ENCODE measurements at regions not wholly inside any gene's neighbourhood (a gene's known extent, or its start where the extent isn't known, plus 50 kb on each side); places are given as distances from the start of the nearest gene placed in this dataset.

DNA sequence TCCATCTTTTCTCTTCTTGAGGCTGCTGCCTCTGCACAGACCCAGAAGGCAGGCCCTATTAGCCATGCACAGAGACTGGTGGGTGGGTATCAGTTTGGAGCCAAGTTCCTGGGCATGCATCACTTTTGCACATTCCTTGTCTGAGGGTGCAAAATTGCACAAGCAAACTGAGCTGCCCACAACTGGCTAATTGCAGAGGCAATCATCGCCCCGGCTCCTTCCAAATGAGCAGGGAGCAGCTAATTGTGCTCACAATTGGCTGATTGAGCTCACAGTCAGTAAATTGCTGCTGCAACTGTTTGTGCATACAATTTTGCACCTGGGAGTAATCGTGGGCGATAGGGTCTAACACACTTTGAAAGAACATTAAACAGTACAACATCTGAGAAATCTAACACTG, 511.4 kb downstream of the DHX35 start:
- Histone ChIP-seq H3K4me3 (ENCODE audit: low read depth, low read length) (no peak overlapping the region), H3K4me1 (ENCODE audit: control insufficient read depth, insufficient read depth, low read length) (no peaks in the 10 kb centered on the region), H3K9me3 (ENCODE audit: control insufficient read depth, insufficient read depth, low read length) (no peaks in the 10 kb centered on the region), H3K27ac (ENCODE audit: low read depth, low read length) (no peak overlapping the region), H3K27me3 (ENCODE audit: control insufficient read depth, insufficient read depth, low read length) (no peaks in the 10 kb centered on the region), H3K36me3 (ENCODE audit: control insufficient read depth, insufficient read depth, low read length) (no peaks in the 10 kb centered on the region)
- DNase-seq (ENCODE audit: low read depth in 4 of 6, low spot score in 6 of 6): peak in 4 of 6 donors; percentile 7 to 84 (median 24)
- WGBS (ENCODE audit: insufficient coverage): 44% methylated on average over 2 of the region's 4 CpGs

DNA sequence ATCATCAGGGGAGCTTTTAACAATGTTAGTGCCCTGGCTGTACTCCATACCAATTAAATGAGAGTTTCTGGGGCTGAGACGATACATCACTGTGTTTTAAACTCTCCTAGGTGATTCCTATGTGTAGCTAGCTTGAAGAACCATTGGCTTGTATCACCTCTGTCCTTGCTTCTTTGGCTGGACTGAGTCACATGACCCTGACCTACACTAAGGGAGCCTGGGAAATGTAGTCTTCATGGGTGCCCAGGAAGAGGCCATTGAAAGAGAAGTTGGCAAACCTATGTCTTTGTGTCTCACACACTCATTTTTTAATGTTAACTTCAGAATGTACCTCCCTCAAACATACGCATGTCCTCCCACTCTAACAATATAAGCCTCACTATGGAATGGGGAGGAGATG, 506.6 kb downstream of the DHX35 start:
- WGBS (ENCODE audit: insufficient coverage): no CpG with 5 or more reads among the region's 2 CpGs
- no peaks in the 10 kb centered on the region for H3K9me3 ChIP-seq (ENCODE audit: control insufficient read depth, insufficient read depth, low read length)
- H3K4me3 ChIP-seq (ENCODE audit: low read depth, low read length): no peak overlapping the region
- no peaks in the 10 kb centered on the region for H3K36me3 ChIP-seq (ENCODE audit: control insufficient read depth, insufficient read depth, low read length)
- peak in 1 of 6 donors; percentile 43 for DNase-seq (ENCODE audit: low read depth in 4 of 6, low spot score in 6 of 6)
- H3K27me3 ChIP-seq (ENCODE audit: control insufficient read depth, insufficient read depth, low read length): no peaks in the 10 kb centered on the region
- H3K27ac ChIP-seq (ENCODE audit: low read depth, low read length): no peak overlapping the region
- H3K4me1 ChIP-seq (ENCODE audit: control insufficient read depth, insufficient read depth, low read length): no peaks in the 10 kb centered on the region

DNA sequence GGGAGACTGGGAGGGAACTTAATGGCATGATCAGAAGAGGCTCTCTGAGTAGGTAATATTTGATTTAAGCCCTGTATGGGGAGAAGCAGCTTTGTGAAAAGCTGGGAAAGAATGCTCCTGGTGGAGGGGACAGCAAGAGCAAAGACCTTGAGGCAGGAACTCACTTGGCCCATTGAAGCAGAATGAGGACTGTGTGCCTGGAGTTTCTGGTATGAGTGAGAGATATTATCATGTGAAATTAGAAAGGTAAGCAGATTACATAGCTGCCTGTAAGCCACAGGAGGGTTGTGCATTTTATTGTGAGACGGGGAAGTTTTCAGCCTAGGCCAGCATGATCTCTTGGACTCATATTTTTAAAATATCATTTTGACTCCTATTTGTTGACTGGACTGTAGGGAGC, 502.1 kb downstream of the DHX35 start:
- Histone ChIP-seq H3K9me3 (ENCODE audit: control insufficient read depth, insufficient read depth, low read length) (no peaks in the 10 kb centered on the region), H3K4me3 (ENCODE audit: low read depth, low read length) (no peak overlapping the region), H3K27ac (ENCODE audit: low read depth, low read length) (no peak overlapping the region), H3K27me3 (ENCODE audit: control insufficient read depth, insufficient read depth, low read length) (no peaks in the 10 kb centered on the region), H3K36me3 (ENCODE audit: control insufficient read depth, insufficient read depth, low read length) (no peaks in the 10 kb centered on the region), H3K4me1 (ENCODE audit: control insufficient read depth, insufficient read depth, low read length) (no peaks in the 10 kb centered on the region)
- no CpG with 5 or more reads among the region's 1 CpG for WGBS (ENCODE audit: insufficient coverage)
- DNase-seq (ENCODE audit: low read depth in 4 of 6, low spot score in 6 of 6): no peak

DNA sequence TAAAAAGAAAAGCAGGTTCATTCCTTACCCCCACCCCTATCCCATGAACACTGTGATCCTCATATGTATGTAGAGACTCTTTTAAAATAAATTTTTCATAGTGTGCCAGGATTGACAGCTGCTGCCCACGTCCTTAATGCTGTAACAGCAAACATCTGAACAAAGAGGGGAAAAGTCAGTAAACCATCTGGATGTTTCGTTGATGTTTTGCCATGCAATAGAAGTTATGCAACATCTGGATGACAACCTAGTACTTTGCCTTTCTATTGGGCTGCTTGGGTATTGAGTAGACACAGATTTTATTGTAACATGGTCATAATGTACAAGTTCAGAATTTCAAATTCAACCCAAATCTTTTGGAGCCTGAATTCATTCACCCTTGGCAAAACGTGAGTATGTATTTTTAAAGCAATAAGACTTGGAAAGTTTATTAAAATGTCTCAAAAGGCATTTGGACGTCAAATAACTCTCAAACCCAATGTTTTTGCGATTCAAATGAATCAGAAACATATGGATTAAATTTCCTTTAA, 500.3 kb downstream of the DHX35 start:
- Histone ChIP-seq H3K4me1 (ENCODE audit: control insufficient read depth, insufficient read depth, low read length) (no peaks in the 10 kb centered on the region), H3K4me3 (ENCODE audit: low read depth, low read length) (no peak overlapping the region), H3K36me3 (ENCODE audit: control insufficient read depth, insufficient read depth, low read length) (no peaks in the 10 kb centered on the region), H3K27ac (ENCODE audit: low read depth, low read length) (no peak overlapping the region), H3K27me3 (ENCODE audit: control insufficient read depth, insufficient read depth, low read length) (peaks cover 5% of the 10 kb centered on the region), H3K9me3 (ENCODE audit: control insufficient read depth, insufficient read depth, low read length) (no peaks in the 10 kb centered on the region)
- no CpG with 5 or more reads among the region's 5 CpGs for WGBS (ENCODE audit: insufficient coverage)
- DNase-seq (ENCODE audit: low read depth in 4 of 6, low spot score in 6 of 6): no peak

DNA sequence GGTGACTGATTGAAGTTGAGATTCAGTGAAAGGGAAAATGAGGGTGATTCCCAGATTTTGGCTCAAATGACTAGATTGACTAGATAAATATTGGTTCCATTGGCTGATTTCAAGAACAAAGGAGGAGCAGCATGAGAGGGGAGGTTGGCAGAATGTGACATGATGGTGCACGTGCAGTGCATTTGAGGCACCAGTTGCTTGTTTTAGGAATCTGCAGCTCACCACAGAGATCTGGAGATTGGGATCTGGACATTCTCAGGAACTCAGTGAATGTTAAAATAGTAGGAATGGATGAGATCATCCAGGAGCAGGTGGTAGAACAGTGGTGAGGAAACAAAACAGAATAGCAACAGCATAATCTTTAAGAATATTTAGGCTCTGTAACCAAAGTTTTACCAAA, 496.3 kb downstream of the DHX35 start:
- no peaks in the 10 kb centered on the region for H3K9me3 ChIP-seq (ENCODE audit: control insufficient read depth, insufficient read depth, low read length)
- H3K36me3 ChIP-seq (ENCODE audit: control insufficient read depth, insufficient read depth, low read length): no peaks in the 10 kb centered on the region
- 100% methylated on average over 1 of the region's 1 CpG for WGBS (ENCODE audit: insufficient coverage)
- no peak overlapping the region for H3K4me3 ChIP-seq (ENCODE audit: low read depth, low read length)
- no peak for DNase-seq (ENCODE audit: low read depth in 4 of 6, low spot score in 6 of 6)
- H3K27ac ChIP-seq (ENCODE audit: low read depth, low read length): no peak overlapping the region
- H3K4me1 ChIP-seq (ENCODE audit: control insufficient read depth, insufficient read depth, low read length): no peaks in the 10 kb centered on the region
- H3K27me3 ChIP-seq (ENCODE audit: control insufficient read depth, insufficient read depth, low read length): peaks cover 5% of the 10 kb centered on the region

DNA sequence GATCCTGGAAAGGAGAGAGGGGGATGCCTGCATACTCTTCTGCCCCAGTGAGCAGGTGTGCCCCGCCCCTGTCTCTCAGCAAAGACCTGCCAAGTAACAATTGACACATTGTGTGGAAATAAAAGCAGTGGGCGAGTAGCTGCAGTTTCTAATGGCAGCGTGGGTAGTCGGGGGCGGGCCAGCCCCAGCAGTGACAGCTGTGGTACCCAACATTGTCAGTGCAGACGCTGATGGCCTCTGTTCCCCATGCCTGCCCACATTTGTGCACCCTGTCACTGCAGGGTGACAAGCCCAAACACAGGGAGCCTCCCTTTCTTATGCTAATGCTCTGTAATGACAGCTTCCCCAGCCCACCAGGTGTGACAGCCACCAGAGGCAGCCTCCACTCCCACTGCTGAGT, 491.7 kb downstream of the DHX35 start:
- Histone ChIP-seq H3K4me1 (ENCODE audit: control insufficient read depth, insufficient read depth, low read length) (no peaks in the 10 kb centered on the region), H3K27me3 (ENCODE audit: control insufficient read depth, insufficient read depth, low read length) (peaks cover 4% of the 10 kb centered on the region), H3K4me3 (ENCODE audit: low read depth, low read length) (no peak overlapping the region), H3K36me3 (ENCODE audit: control insufficient read depth, insufficient read depth, low read length) (no peaks in the 10 kb centered on the region), H3K27ac (ENCODE audit: low read depth, low read length) (no peak overlapping the region), H3K9me3 (ENCODE audit: control insufficient read depth, insufficient read depth, low read length) (no peaks in the 10 kb centered on the region)
- WGBS (ENCODE audit: insufficient coverage): 41% methylated on average over 6 of the region's 6 CpGs
- no peak for DNase-seq (ENCODE audit: low read depth in 4 of 6, low spot score in 6 of 6)

DNA sequence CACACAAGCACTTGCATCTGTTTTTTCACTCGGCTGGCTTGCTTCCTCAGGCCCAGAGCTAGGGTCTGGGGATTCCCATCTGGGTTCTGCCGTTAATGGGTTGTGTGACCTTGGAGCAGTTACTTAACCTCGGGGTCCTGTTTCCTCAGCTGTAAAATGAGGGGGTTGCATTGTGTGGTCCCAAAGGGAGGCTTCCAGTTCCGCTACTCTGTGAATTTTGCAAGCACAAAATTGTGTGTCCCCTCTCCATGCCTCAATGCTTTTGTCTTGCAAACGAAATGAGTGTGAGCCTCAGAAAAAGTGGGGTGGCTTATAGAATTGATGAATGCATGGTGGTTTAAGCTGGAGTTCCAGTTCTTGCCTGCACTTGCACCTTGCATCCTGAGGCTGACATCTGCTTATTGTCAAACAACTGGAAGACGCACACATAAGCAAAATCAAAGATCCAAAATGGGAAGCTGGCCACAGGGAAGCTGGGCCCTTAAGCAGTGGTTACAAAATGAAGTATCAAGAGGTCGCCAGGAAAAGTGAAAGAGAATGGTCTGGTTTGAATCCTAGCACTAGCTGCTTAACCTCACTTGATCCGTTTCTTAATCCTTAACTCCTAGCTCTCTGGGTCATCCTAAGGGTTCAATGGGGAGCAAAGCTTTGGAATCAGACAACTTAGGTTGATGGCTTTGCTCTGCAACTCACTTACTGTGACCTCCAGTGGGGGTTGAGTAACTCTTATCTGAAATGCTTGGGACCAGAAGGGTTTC, 490.6 kb downstream of the DHX35 start:
- Histone ChIP-seq H3K4me3 (ENCODE audit: low read depth, low read length) (no peak overlapping the region), H3K27me3 (ENCODE audit: control insufficient read depth, insufficient read depth, low read length) (no peaks in the 10 kb centered on the region), H3K4me1 (ENCODE audit: control insufficient read depth, insufficient read depth, low read length) (no peaks in the 10 kb centered on the region), H3K9me3 (ENCODE audit: control insufficient read depth, insufficient read depth, low read length) (no peaks in the 10 kb centered on the region), H3K27ac (ENCODE audit: low read depth, low read length) (no peak overlapping the region), H3K36me3 (ENCODE audit: control insufficient read depth, insufficient read depth, low read length) (no peaks in the 10 kb centered on the region)
- 78% methylated on average over 6 of the region's 8 CpGs for WGBS (ENCODE audit: insufficient coverage)
- no peak for DNase-seq (ENCODE audit: low read depth in 4 of 6, low spot score in 6 of 6)

DNA sequence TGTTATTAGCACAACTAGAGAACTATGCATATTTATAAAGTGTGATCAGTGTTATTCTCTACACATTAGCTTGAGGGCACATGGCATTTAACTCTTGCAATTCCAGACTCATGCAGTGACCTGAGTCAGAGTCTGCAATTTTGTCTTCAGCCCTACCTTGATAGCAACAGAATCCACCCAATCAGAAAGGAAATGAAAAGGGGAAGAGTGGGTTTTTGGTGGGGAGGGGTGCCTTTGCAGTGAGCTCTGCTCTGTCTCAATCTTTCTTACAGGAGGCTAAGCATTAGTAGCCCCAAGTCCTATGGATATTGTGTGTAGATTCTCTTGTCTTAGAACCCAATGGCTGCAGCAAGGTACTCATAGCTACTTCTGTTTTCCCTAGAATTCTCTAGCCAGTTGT, 489.2 kb downstream of the DHX35 start:
- H3K36me3 ChIP-seq (ENCODE audit: control insufficient read depth, insufficient read depth, low read length): no peaks in the 10 kb centered on the region
- no peak for DNase-seq (ENCODE audit: low read depth in 4 of 6, low spot score in 6 of 6)
- no peaks in the 10 kb centered on the region for H3K9me3 ChIP-seq (ENCODE audit: control insufficient read depth, insufficient read depth, low read length)
- H3K27me3 ChIP-seq (ENCODE audit: control insufficient read depth, insufficient read depth, low read length): no peaks in the 10 kb centered on the region
- no peak overlapping the region for H3K4me3 ChIP-seq (ENCODE audit: low read depth, low read length)
- no peaks in the 10 kb centered on the region for H3K4me1 ChIP-seq (ENCODE audit: control insufficient read depth, insufficient read depth, low read length)
- no peak overlapping the region for H3K27ac ChIP-seq (ENCODE audit: low read depth, low read length)

DNA sequence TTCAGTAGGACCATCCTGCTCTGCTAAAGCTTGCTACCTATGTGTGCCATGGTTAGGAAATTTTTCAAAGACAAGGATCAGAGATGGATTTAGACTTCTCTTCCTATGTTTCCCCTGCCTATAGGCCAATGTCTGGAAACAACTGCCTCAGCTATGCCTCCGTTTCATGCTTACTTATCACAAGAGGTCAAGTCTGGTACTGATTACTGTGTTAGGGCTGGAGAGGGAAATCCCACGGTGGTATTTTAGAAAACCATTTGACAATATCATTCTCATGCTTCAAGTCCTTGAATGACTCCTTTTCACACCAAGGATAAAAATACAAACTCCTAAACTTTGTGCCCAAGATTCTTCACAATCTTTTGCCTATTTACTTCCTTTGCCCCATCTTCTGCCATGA, 484.3 kb downstream of the DHX35 start:
- no CpG with 5 or more reads among the region's 2 CpGs for WGBS (ENCODE audit: insufficient coverage)
- H3K27ac ChIP-seq (ENCODE audit: low read depth, low read length): no peak overlapping the region
- no peak for DNase-seq (ENCODE audit: low read depth in 4 of 6, low spot score in 6 of 6)
- no peaks in the 10 kb centered on the region for H3K27me3 ChIP-seq (ENCODE audit: control insufficient read depth, insufficient read depth, low read length)
- no peaks in the 10 kb centered on the region for H3K36me3 ChIP-seq (ENCODE audit: control insufficient read depth, insufficient read depth, low read length)
- H3K9me3 ChIP-seq (ENCODE audit: control insufficient read depth, insufficient read depth, low read length): no peaks in the 10 kb centered on the region
- no peaks in the 10 kb centered on the region for H3K4me1 ChIP-seq (ENCODE audit: control insufficient read depth, insufficient read depth, low read length)
- no peak overlapping the region for H3K4me3 ChIP-seq (ENCODE audit: low read depth, low read length)

DNA sequence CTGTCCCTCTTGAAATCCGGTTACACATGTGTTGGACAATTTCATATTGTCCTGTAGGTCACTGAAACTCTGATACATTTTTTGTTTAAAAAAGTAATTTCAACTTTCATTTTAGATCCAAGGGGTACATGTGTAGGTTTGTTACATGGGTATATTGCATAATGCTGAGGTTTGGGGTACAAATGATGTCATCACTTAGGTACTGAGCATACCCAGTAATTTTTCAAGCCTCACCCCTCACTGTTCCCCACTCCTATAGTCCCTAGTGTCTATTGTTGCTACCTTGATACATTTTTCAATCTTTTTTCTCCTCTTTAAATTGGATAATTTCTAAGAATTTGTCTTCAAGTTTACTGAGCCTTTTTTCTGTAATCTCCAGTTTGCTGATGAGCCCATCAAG, 483.0 kb downstream of the DHX35 start:
- no peaks in the 10 kb centered on the region for H3K9me3 ChIP-seq (ENCODE audit: control insufficient read depth, insufficient read depth, low read length)
- no peak overlapping the region for H3K4me3 ChIP-seq (ENCODE audit: low read depth, low read length)
- no CpG with 5 or more reads among the region's 1 CpG for WGBS (ENCODE audit: insufficient coverage)
- no peaks in the 10 kb centered on the region for H3K4me1 ChIP-seq (ENCODE audit: control insufficient read depth, insufficient read depth, low read length)
- no peaks in the 10 kb centered on the region for H3K36me3 ChIP-seq (ENCODE audit: control insufficient read depth, insufficient read depth, low read length)
- H3K27ac ChIP-seq (ENCODE audit: low read depth, low read length): no peak overlapping the region
- no peaks in the 10 kb centered on the region for H3K27me3 ChIP-seq (ENCODE audit: control insufficient read depth, insufficient read depth, low read length)
- no peak for DNase-seq (ENCODE audit: low read depth in 4 of 6, low spot score in 6 of 6)
